ENCODE measurements at regions not wholly inside any gene's neighbourhood (a gene's known extent, or its start where the extent isn't known, plus 50 kb on each side); places are given as distances from the start of the nearest gene placed in this dataset.
A peak's percentile ranks its signal among the peaks of the same experiment; 100 is the strongest.

GRCh38 chr9:87086221-87086818, 139.0 kb upstream of the GAS1 start:
- H3K9me3 ChIP-seq (ENCODE audit: low read length), result no peaks in the 10 kb centered on the region
- H3K27me3 ChIP-seq (ENCODE audit: control insufficient read depth in 1 of 2, insufficient read depth in 2 of 2, low read length in 2 of 2), result no peaks in the 10 kb centered on the region
- H3K4me1 ChIP-seq (ENCODE audit: insufficient read depth, low read length), result peaks cover 16% of the 10 kb centered on the region
- H3K36me3 ChIP-seq (ENCODE audit: insufficient read depth, low read length), result no peaks in the 10 kb centered on the region
- no peak overlapping the region for H3K9ac ChIP-seq (ENCODE audit: low read length)
- H3K27ac ChIP-seq (ENCODE audit: low read depth, low read length), result no peak overlapping the region
- H3K4me3 ChIP-seq (ENCODE audit: low read depth in 1 of 2, low read length in 2 of 2), result no peak overlapping the region

GRCh38 chr9:87087197-87087596, 139.9 kb upstream of the GAS1 start:
- Histone ChIP-seq H3K4me1 (ENCODE audit: insufficient read depth, low read length) (peaks cover 11% of the 10 kb centered on the region), H3K36me3 (ENCODE audit: insufficient read depth, low read length) (no peaks in the 10 kb centered on the region), H3K9ac (ENCODE audit: low read length) (no peak overlapping the region), H3K27me3 (ENCODE audit: control insufficient read depth in 1 of 2, insufficient read depth in 2 of 2, low read length in 2 of 2) (no peaks in the 10 kb centered on the region), H3K9me3 (ENCODE audit: low read length) (no peaks in the 10 kb centered on the region), H3K27ac (ENCODE audit: low read depth, low read length) (no peak overlapping the region), H3K4me3 (ENCODE audit: low read depth in 1 of 2, low read length in 2 of 2) (no peak overlapping the region)

- no peaks in the 10 kb centered on the region for H3K36me3 ChIP-seq (ENCODE audit: insufficient read depth, low read length)
- no peak overlapping the region for H3K4me3 ChIP-seq (ENCODE audit: low read depth in 1 of 2, low read length in 2 of 2)
- H3K4me1 ChIP-seq (ENCODE audit: insufficient read depth, low read length), result peaks cover 11% of the 10 kb centered on the region
- H3K9ac ChIP-seq (ENCODE audit: low read length), result no peak overlapping the region
- H3K9me3 ChIP-seq (ENCODE audit: low read length), result no peaks in the 10 kb centered on the region
- no peak overlapping the region for H3K27ac ChIP-seq (ENCODE audit: low read depth, low read length)
- H3K27me3 ChIP-seq (ENCODE audit: control insufficient read depth in 1 of 2, insufficient read depth in 2 of 2, low read length in 2 of 2), result no peaks in the 10 kb centered on the region
Observed at GRCh38 chr9:87088192-87088591, 140.9 kb upstream of the GAS1 start.

GRCh38 chr9:87088621-87089365, 141.5 kb upstream of the GAS1 start:
- no peak overlapping the region for H3K4me3 ChIP-seq (ENCODE audit: low read depth in 1 of 2, low read length in 2 of 2)
- H3K27me3 ChIP-seq (ENCODE audit: control insufficient read depth in 1 of 2, insufficient read depth in 2 of 2, low read length in 2 of 2), result no peaks in the 10 kb centered on the region
- no peak overlapping the region for H3K9ac ChIP-seq (ENCODE audit: low read length)
- no peaks in the 10 kb centered on the region for H3K9me3 ChIP-seq (ENCODE audit: low read length)
- H3K4me1 ChIP-seq (ENCODE audit: insufficient read depth, low read length), result peaks cover 11% of the 10 kb centered on the region
- no peak overlapping the region for H3K27ac ChIP-seq (ENCODE audit: low read depth, low read length)
- no peaks in the 10 kb centered on the region for H3K36me3 ChIP-seq (ENCODE audit: insufficient read depth, low read length)

- Histone ChIP-seq H3K4me3 (ENCODE audit: low read depth in 1 of 2, low read length in 2 of 2) (no peak overlapping the region), H3K4me1 (ENCODE audit: insufficient read depth, low read length) (peaks cover 11% of the 10 kb centered on the region), H3K27me3 (ENCODE audit: control insufficient read depth in 1 of 2, insufficient read depth in 2 of 2, low read length in 2 of 2) (no peaks in the 10 kb centered on the region), H3K27ac (ENCODE audit: low read depth, low read length) (no peak overlapping the region), H3K36me3 (ENCODE audit: insufficient read depth, low read length) (no peaks in the 10 kb centered on the region), H3K9ac (ENCODE audit: low read length) (no peak overlapping the region), H3K9me3 (ENCODE audit: low read length) (no peaks in the 10 kb centered on the region)
Observed at GRCh38 chr9:87089506-87089905, 142.2 kb upstream of the GAS1 start.

DNA sequence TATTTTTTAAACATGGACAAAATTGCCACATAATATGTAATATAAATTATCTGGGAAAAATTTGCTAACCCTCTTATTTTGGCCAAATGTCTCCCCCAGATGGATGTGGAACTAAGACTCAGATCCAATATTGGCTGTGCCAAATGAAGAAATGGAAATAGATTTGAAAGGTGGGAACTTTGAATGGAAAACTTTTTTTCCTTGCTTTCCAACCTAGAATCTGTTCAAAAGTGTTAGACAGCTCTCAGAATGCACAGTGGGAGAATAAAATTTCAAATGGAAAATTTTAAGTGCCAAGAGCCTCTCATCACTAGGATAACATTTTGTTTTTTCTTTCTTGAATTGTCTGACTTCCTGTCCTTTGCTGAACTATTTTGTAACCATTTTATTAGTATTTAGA, 142.6 kb upstream of the GAS1 start:
- Histone ChIP-seq H3K4me1 (ENCODE audit: insufficient read depth, low read length) (peaks cover 11% of the 10 kb centered on the region), H3K9me3 (ENCODE audit: low read length) (no peaks in the 10 kb centered on the region), H3K27ac (ENCODE audit: low read depth, low read length) (no peak overlapping the region), H3K4me3 (ENCODE audit: low read depth in 1 of 2, low read length in 2 of 2) (no peak overlapping the region), H3K9ac (ENCODE audit: low read length) (no peak overlapping the region), H3K36me3 (ENCODE audit: insufficient read depth, low read length) (no peaks in the 10 kb centered on the region), H3K27me3 (ENCODE audit: control insufficient read depth in 1 of 2, insufficient read depth in 2 of 2, low read length in 2 of 2) (no peaks in the 10 kb centered on the region)

DNA sequence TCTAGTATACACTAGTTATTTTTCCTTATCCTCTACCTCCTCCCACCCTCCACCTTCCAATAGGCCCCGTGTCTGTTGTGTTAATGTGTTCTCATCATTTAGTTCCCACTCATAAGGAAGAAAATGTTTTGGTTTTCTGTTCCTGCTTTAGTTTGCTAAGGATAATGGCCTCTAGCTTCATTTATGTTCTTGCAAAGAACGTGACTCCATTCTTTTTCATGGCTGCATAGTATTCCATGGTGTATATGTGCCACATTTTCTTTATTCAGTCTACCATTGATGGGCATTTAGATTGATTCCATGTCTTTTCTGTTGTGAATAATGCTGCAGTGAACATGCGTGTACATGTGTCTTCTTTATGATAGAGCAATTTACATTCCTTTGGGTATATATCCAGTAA, 146.5 kb upstream of the GAS1 start:
- Histone ChIP-seq H3K27ac (ENCODE audit: low read depth, low read length) (no peak overlapping the region), H3K4me1 (ENCODE audit: insufficient read depth, low read length) (peaks cover 16% of the 10 kb centered on the region), H3K9ac (ENCODE audit: low read length) (no peak overlapping the region), H3K27me3 (ENCODE audit: control insufficient read depth in 1 of 2, insufficient read depth in 2 of 2, low read length in 2 of 2) (no peaks in the 10 kb centered on the region), H3K9me3 (ENCODE audit: low read length) (no peaks in the 10 kb centered on the region), H3K36me3 (ENCODE audit: insufficient read depth, low read length) (no peaks in the 10 kb centered on the region), H3K4me3 (ENCODE audit: low read depth in 1 of 2, low read length in 2 of 2) (no peak overlapping the region)

- no peaks in the 10 kb centered on the region for H3K27me3 ChIP-seq (ENCODE audit: control insufficient read depth in 1 of 2, insufficient read depth in 2 of 2, low read length in 2 of 2)
- peaks cover 17% of the 10 kb centered on the region for H3K4me1 ChIP-seq (ENCODE audit: insufficient read depth, low read length)
- no peaks in the 10 kb centered on the region for H3K36me3 ChIP-seq (ENCODE audit: insufficient read depth, low read length)
- H3K9ac ChIP-seq (ENCODE audit: low read length), result no peak overlapping the region
- no peak overlapping the region for H3K27ac ChIP-seq (ENCODE audit: low read depth, low read length)
- H3K4me3 ChIP-seq (ENCODE audit: low read depth in 1 of 2, low read length in 2 of 2), result no peak overlapping the region
- H3K9me3 ChIP-seq (ENCODE audit: low read length), result no peaks in the 10 kb centered on the region
Observed at GRCh38 chr9:87095951-87096350, 148.6 kb upstream of the GAS1 start.

DNA sequence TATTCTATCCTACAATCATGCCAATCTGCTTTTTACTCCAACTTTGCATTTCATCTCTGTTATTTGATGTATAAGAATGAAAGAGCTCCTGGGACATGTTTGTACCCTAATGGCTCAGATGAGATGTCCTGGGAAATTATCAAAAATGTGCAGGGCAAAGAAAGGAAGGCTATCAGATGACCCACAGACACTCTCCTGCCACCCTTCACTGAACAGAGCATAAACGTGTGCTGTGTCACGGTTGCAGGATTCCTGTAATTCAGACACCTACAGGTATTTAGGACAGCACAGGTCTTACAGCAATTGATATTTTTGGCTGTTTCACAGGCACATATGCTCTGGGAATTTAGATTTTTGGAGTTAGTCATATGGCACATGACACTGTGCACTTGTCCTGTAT, 149.2 kb upstream of the GAS1 start:
- H3K27me3 ChIP-seq (ENCODE audit: control insufficient read depth in 1 of 2, insufficient read depth in 2 of 2, low read length in 2 of 2), result no peaks in the 10 kb centered on the region

GRCh38 chr9:87097238-87097637, 149.9 kb upstream of the GAS1 start:
- Histone ChIP-seq H3K4me1 (ENCODE audit: insufficient read depth, low read length) (peaks cover 17% of the 10 kb centered on the region), H3K9ac (ENCODE audit: low read length) (no peak overlapping the region)

More for the DNA sequence above, 149.2 kb upstream of the GAS1 start:
- peaks cover 17% of the 10 kb centered on the region for H3K4me1 ChIP-seq (ENCODE audit: insufficient read depth, low read length)
- H3K36me3 ChIP-seq (ENCODE audit: insufficient read depth, low read length), result no peaks in the 10 kb centered on the region
- no peak overlapping the region for H3K4me3 ChIP-seq (ENCODE audit: low read depth in 1 of 2, low read length in 2 of 2)
- no peak overlapping the region for H3K9ac ChIP-seq (ENCODE audit: low read length)
- H3K9me3 ChIP-seq (ENCODE audit: low read length), result no peaks in the 10 kb centered on the region
- H3K27ac ChIP-seq (ENCODE audit: low read depth, low read length), result no peak overlapping the region

GRCh38 chr9:87099407-87099806, 152.1 kb upstream of the GAS1 start:
- Histone ChIP-seq H3K9ac (ENCODE audit: low read length) (no peak overlapping the region), H3K36me3 (ENCODE audit: insufficient read depth, low read length) (no peaks in the 10 kb centered on the region), H3K27me3 (ENCODE audit: control insufficient read depth in 1 of 2, insufficient read depth in 2 of 2, low read length in 2 of 2) (no peaks in the 10 kb centered on the region), H3K27ac (ENCODE audit: low read depth, low read length) (no peak overlapping the region), H3K4me3 (ENCODE audit: low read depth in 1 of 2, low read length in 2 of 2) (no peak overlapping the region), H3K9me3 (ENCODE audit: low read length) (no peaks in the 10 kb centered on the region), H3K4me1 (ENCODE audit: insufficient read depth, low read length) (peaks cover 17% of the 10 kb centered on the region)

More at GRCh38 chr9:87097238-87097637, 149.9 kb upstream of the GAS1 start:
- Histone ChIP-seq H3K9me3 (ENCODE audit: low read length) (no peaks in the 10 kb centered on the region), H3K27ac (ENCODE audit: low read depth, low read length) (peak overlapping the region; percentile 3), H3K27me3 (ENCODE audit: control insufficient read depth in 1 of 2, insufficient read depth in 2 of 2, low read length in 2 of 2) (no peaks in the 10 kb centered on the region), H3K4me3 (ENCODE audit: low read depth in 1 of 2, low read length in 2 of 2) (no peak overlapping the region), H3K36me3 (ENCODE audit: insufficient read depth, low read length) (no peaks in the 10 kb centered on the region)

- H3K4me3 ChIP-seq (ENCODE audit: low read depth in 1 of 2, low read length in 2 of 2), result no peak overlapping the region
- H3K27me3 ChIP-seq (ENCODE audit: control insufficient read depth in 1 of 2, insufficient read depth in 2 of 2, low read length in 2 of 2), result no peaks in the 10 kb centered on the region
- H3K9me3 ChIP-seq (ENCODE audit: low read length), result no peaks in the 10 kb centered on the region
- no peak overlapping the region for H3K9ac ChIP-seq (ENCODE audit: low read length)
- H3K4me1 ChIP-seq (ENCODE audit: insufficient read depth, low read length), result peaks cover 17% of the 10 kb centered on the region
- H3K27ac ChIP-seq (ENCODE audit: low read depth, low read length), result no peak overlapping the region
- no peaks in the 10 kb centered on the region for H3K36me3 ChIP-seq (ENCODE audit: insufficient read depth, low read length)
Observed at GRCh38 chr9:87100001-87100400, 152.7 kb upstream of the GAS1 start.
